ENCODE measurements at regions not wholly inside any gene's neighbourhood (a gene's known extent, or its start where the extent isn't known, plus 50 kb on each side); places are given as distances from the start of the nearest gene placed in this dataset.

- no peak for TF ChIP-seq CTCF (IDR thresholded peaks at IDR 0.05)
Measured at GRCh38 chr5:68352166-68352565, 136.6 kb downstream of the PIK3R1 start.

- TF ChIP-seq CTCF (IDR thresholded peaks at IDR 0.05): no peak
Measured at GRCh38 chr5:68353605-68354004, 138.0 kb downstream of the PIK3R1 start.

- TF ChIP-seq CTCF (IDR thresholded peaks at IDR 0.05): no peak
Measured at GRCh38 chr5:68354315-68354714, 138.8 kb downstream of the PIK3R1 start.

GRCh38 chr5:68356216-68356615 is 140.7 kb downstream of the PIK3R1 start:
- TF ChIP-seq CTCF (IDR thresholded peaks at IDR 0.05): no peak

- no peak for TF ChIP-seq CTCF (IDR thresholded peaks at IDR 0.05)
Measured at GRCh38 chr5:68356623-68357022, 141.1 kb downstream of the PIK3R1 start.

- TF ChIP-seq CTCF (IDR thresholded peaks at IDR 0.05): no peak
Measured at GRCh38 chr5:68359699-68360098, 144.1 kb downstream of the PIK3R1 start.

GRCh38 chr5:68362331-68362730 is 146.8 kb downstream of the PIK3R1 start:
- no peak for TF ChIP-seq CTCF (IDR thresholded peaks at IDR 0.05)

GRCh38 chr5:68365889-68366288 is 150.3 kb downstream of the PIK3R1 start:
- no peak for TF ChIP-seq CTCF (IDR thresholded peaks at IDR 0.05)
